ENCODE measurements at regions not wholly inside any gene's neighbourhood (a gene's known extent, or its start where the extent isn't known, plus 50 kb on each side); places are given as distances from the start of the nearest gene placed in this dataset.

DNA sequence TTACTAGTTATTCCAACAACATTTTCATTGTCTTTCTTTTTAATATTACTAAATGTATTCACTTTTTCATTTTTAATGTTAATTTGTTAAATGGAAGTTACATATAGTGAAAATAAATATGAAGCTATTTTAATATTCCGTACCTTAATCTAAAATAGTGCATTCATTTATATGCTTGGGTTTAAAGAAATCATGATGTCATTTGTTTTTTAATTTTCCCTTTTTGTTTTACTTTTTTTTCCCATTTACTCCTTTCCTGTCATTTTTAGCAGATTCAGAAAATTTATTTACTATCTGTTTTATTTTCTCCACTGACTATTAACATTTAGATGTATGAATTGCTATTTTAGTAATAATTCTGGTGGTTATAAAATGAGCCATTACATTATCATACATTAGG, 183.0 kb upstream of the CDH9 start:
- Histone ChIP-seq H3K9me3 (ENCODE audit: control insufficient read depth, insufficient read depth, low read length) (peaks cover 13% of the 10 kb centered on the region), H3K36me3 (ENCODE audit: control insufficient read depth, insufficient read depth, low read length) (no peaks in the 10 kb centered on the region), H3K4me1 (ENCODE audit: control insufficient read depth, insufficient read depth, low read length) (no peaks in the 10 kb centered on the region), H3K27ac (ENCODE audit: low read length) (no peak overlapping the region), H3K4me3 (ENCODE audit: low read length) (no peak overlapping the region), H3K27me3 (ENCODE audit: control insufficient read depth, insufficient read depth, low read length) (no peaks in the 10 kb centered on the region)
- no peaks in the 10 kb centered on the region for H3K4me1 Mint-ChIP-seq
- WGBS (ENCODE audit: insufficient coverage): no CpG with 5 or more reads among the region's 1 CpG
- no peaks in the 10 kb centered on the region for H3K27me3 Mint-ChIP-seq (ENCODE audit: low read depth in 2 of 2)
- H3K4me3 Mint-ChIP-seq: no peak overlapping the region
- peaks cover 11 to 21% of the 10 kb centered on the region in 2 donors for H3K9me3 Mint-ChIP-seq
- intact Hi-C loops (cut with micrococcal nuclease): no loop called here
- ATAC-seq (no peak), DNase-seq (no peak)
- no peak overlapping the region for H3K27ac Mint-ChIP-seq
- TF ChIP-seq, protein P1, sequence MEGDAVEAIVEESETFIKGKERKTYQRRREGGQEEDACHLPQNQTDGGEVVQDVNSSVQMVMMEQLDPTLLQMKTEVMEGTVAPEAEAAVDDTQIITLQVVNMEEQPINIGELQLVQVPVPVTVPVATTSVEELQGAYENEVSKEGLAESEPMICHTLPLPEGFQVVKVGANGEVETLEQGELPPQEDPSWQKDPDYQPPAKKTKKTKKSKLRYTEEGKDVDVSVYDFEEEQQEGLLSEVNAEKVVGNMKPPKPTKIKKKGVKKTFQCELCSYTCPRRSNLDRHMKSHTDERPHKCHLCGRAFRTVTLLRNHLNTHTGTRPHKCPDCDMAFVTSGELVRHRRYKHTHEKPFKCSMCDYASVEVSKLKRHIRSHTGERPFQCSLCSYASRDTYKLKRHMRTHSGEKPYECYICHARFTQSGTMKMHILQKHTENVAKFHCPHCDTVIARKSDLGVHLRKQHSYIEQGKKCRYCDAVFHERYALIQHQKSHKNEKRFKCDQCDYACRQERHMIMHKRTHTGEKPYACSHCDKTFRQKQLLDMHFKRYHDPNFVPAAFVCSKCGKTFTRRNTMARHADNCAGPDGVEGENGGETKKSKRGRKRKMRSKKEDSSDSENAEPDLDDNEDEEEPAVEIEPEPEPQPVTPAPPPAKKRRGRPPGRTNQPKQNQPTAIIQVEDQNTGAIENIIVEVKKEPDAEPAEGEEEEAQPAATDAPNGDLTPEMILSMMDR (IDR thresholded peaks at IDR 0.05): no peak
- H3K36me3 Mint-ChIP-seq: peaks cover 7% of the 10 kb centered on the region

DNA sequence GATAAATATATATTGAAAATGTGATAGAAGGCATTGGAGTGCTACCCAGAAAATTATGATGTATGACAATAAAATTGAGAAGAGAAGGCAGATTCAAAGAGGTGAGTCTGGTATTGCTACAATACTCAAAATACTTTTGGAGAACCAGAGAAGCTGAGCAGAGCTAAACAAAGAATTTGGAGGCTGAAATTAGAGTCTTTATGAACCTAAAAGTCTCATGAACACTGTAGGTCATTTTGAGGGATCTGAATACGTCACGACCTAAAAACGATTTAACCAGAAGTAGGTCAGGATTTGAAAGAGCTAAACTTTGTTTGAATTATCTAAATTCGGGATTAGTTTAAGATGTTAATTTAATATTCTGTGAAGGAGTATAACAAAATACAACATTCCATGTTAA, 182.4 kb upstream of the CDH9 start:
- Mint-ChIP-seq H3K36me3 (peaks cover 7% of the 10 kb centered on the region), H3K9me3 (peaks cover 11 to 21% of the 10 kb centered on the region in 2 donors), H3K27ac (no peak overlapping the region), H3K4me1 (no peaks in the 10 kb centered on the region), H3K27me3 (ENCODE audit: low read depth in 2 of 2) (no peaks in the 10 kb centered on the region), H3K4me3 (no peak overlapping the region)
- no peaks in the 10 kb centered on the region for H3K4me1 ChIP-seq (ENCODE audit: control insufficient read depth, insufficient read depth, low read length)
- no peak for ATAC-seq
- TF ChIP-seq, protein P1 (IDR thresholded peaks at IDR 0.05): no peak
- no peaks in the 10 kb centered on the region for H3K36me3 ChIP-seq (ENCODE audit: control insufficient read depth, insufficient read depth, low read length)
- intact Hi-C loops (cut with micrococcal nuclease): no loop called here
- no peak overlapping the region for H3K27ac ChIP-seq (ENCODE audit: low read length)
- no CpG with 5 or more reads among the region's 4 CpGs for WGBS (ENCODE audit: insufficient coverage)
- no peaks in the 10 kb centered on the region for H3K27me3 ChIP-seq (ENCODE audit: control insufficient read depth, insufficient read depth, low read length)
- H3K9me3 ChIP-seq (ENCODE audit: control insufficient read depth, insufficient read depth, low read length): peaks cover 13% of the 10 kb centered on the region
- no peak for DNase-seq
- no peak overlapping the region for H3K4me3 ChIP-seq (ENCODE audit: low read length)

DNA sequence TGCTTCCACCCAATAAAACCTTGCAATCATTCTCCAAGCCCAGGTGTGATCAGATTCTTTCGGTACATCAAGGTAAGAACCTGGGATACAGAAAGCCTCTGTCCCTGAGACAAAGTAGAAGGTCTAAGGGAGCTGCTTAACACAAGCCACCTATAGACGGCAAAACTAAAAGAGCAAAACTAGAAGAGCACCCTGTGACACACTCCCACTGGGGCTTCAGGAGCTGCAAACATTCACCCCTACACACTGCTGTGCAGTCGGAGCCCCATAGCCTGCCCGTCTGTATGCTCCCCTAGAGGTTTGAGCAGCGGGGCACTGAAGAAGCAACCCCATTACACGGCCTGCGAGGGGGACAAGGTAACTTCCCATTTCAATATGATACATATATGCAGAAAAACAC, 179.6 kb upstream of the CDH9 start:
- ATAC-seq (no peak), DNase-seq (no peak)
- Histone ChIP-seq H3K4me1 (ENCODE audit: control insufficient read depth, insufficient read depth, low read length) (no peaks in the 10 kb centered on the region), H3K36me3 (ENCODE audit: control insufficient read depth, insufficient read depth, low read length) (no peaks in the 10 kb centered on the region), H3K9me3 (ENCODE audit: control insufficient read depth, insufficient read depth, low read length) (peaks cover 13% of the 10 kb centered on the region), H3K27me3 (ENCODE audit: control insufficient read depth, insufficient read depth, low read length) (no peaks in the 10 kb centered on the region), H3K27ac (ENCODE audit: low read length) (no peak overlapping the region), H3K4me3 (ENCODE audit: low read length) (no peak overlapping the region)
- WGBS (ENCODE audit: insufficient coverage): 94% methylated on average over 6 of the region's 7 CpGs
- TF ChIP-seq, protein P1 (IDR thresholded peaks at IDR 0.05): no peak
- H3K4me1 Mint-ChIP-seq: no peaks in the 10 kb centered on the region
- intact Hi-C loops (cut with micrococcal nuclease): no loop called here
- no peak overlapping the region for H3K4me3 Mint-ChIP-seq
- peaks cover 16 to 19% of the 10 kb centered on the region in 2 donors for H3K9me3 Mint-ChIP-seq
- H3K27ac Mint-ChIP-seq: no peak overlapping the region
- H3K27me3 Mint-ChIP-seq (ENCODE audit: low read depth in 2 of 2): no peaks in the 10 kb centered on the region
- peaks cover 15% of the 10 kb centered on the region for H3K36me3 Mint-ChIP-seq

DNA sequence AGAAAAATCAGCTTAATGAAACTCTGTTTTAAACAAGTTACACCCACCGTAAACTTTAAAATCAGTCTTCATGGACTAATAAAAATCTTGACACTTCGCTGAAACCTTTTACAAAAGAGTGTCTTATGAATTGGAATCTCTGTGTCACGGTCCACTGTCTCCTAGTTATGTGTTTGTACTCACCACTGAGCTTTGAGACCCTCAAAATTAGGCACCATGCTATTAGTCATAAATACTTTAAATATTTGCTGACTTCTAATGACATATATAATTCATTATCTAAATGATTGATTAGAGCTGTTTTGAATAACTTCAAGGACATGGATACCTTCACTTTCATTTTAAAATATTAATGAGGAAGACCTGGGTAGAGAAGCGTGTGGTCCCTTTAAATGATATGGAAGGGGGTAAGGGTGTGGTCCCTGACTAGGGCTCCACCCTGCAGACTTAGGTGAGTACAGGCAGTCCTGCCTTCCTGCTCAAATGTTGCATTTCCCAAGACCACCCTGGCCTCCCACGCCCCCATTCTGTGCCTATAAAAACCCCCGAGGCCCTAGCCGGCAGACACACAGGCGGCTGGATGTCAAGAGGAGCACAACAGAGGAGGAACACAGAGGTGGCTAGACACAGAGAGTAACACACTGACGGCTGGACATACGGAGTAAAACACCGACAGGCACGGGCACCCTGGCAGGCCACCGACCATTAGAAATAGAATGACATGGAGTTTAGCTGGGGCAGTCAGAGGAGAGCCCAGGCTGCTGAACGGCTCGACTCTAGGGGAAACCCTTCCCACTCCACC, 179.0 kb upstream of the CDH9 start:
- Histone ChIP-seq H3K27me3 (ENCODE audit: control insufficient read depth, insufficient read depth, low read length) (no peaks in the 10 kb centered on the region), H3K4me1 (ENCODE audit: control insufficient read depth, insufficient read depth, low read length) (no peaks in the 10 kb centered on the region), H3K36me3 (ENCODE audit: control insufficient read depth, insufficient read depth, low read length) (no peaks in the 10 kb centered on the region), H3K9me3 (ENCODE audit: control insufficient read depth, insufficient read depth, low read length) (peaks cover 13% of the 10 kb centered on the region), H3K4me3 (ENCODE audit: low read length) (no peak overlapping the region), H3K27ac (ENCODE audit: low read length) (no peak overlapping the region)
- Mint-ChIP-seq H3K9me3 (peaks cover 15 to 17% of the 10 kb centered on the region in 2 donors), H3K4me1 (no peaks in the 10 kb centered on the region), H3K27ac (no peak overlapping the region), H3K27me3 (ENCODE audit: low read depth in 2 of 2) (no peaks in the 10 kb centered on the region), H3K4me3 (no peak overlapping the region), H3K36me3 (peaks cover 15% of the 10 kb centered on the region)
- TF ChIP-seq, protein P1 (IDR thresholded peaks at IDR 0.05): no peak
- DNase-seq: no peak
- intact Hi-C loops (cut with micrococcal nuclease): no loop called here
- WGBS (ENCODE audit: insufficient coverage): 89% methylated on average over 14 of the region's 15 CpGs
- no peak for ATAC-seq
